ACC112 (cell line): ENCODE measurements at regions not wholly inside any gene's neighbourhood (a gene's known extent, or its start where the extent isn't known, plus 50 kb on each side); places are given as distances from the start of the nearest gene placed in this dataset.
A peak's percentile ranks its signal among the peaks of the same experiment; 100 is the strongest.

Experiments used
- H2AFZ ChIP-seq: fragments of 200-600 bp; sonication (generic); one replicate; pipeline ENCODE4 v1.6.0; 2017; ENCODE audit warnings: antibody characterized with exemption, low read length; ENCODE audit not compliant: unreplicated experiment
- H3K27ac ChIP-seq: fragments of 200-600 bp; sonication (generic); 2 replicates; pipeline ENCODE4 v1.5.1; 2014; ENCODE audit warnings: low read depth, mild to moderate bottlenecking, antibody characterized with exemption, low read length, moderate library complexity
- H3K27me3 ChIP-seq: fragments of 200-600 bp; sonication (generic); 2 replicates; pipeline ENCODE4 v1.6.1; 2014; ENCODE audit warnings: mild to moderate bottlenecking, antibody characterized with exemption, low read length, moderate library complexity, mixed read lengths; ENCODE audit not compliant: insufficient read depth
- H3K36me3 ChIP-seq: fragments of 200-600 bp; sonication (generic); 2 replicates; pipeline ENCODE4 v1.6.1; 2016; ENCODE audit warnings: mild to moderate bottlenecking, antibody characterized with exemption, low read length, moderate library complexity, mixed read lengths; ENCODE audit not compliant: insufficient read depth
- H3K4me1 ChIP-seq: fragments of 200-600 bp; sonication (generic); one replicate; pipeline ENCODE4 v1.6.1; 2016; ENCODE audit warnings: low read length, mixed read lengths; ENCODE audit not compliant: insufficient read depth, unreplicated experiment, control insufficient read depth
- H3K4me3 ChIP-seq: fragments of 200-600 bp; sonication (generic); 2 replicates; pipeline ENCODE4 v1.5.1; 2014; ENCODE audit warnings: mild to moderate bottlenecking, low read depth, low read length
- H3K79me2 ChIP-seq: fragments of 200-600 bp; sonication (generic); one replicate; pipeline ENCODE4 v1.6.0; 2016; ENCODE audit warnings: low read length; ENCODE audit not compliant: control insufficient read depth, unreplicated experiment, insufficient read depth

DNA sequence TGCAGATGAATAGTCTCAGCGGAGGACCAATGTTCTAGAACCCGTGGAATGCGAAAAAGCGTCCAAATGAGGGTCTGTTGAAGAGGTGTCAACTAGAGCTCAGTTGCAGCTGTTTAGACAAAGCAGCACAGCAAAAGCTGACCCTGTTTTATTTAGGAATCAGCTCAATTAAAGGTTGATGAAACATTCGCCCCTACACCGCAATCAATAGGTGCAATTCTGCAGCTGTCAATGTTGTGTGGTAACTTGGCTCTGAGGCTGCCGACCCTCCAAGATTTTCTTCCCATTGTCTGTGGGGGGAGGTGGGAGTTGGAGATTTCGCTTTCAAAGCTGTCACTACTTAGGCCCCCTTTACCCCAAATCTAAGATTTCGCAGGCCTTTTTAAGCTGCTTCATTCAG lies 330.0 kb downstream of the ETAA1 start:
- H3K27me3 ChIP-seq, result peaks cover 46% of the 10 kb centered on the region
- no peak overlapping the region for H3K27ac ChIP-seq
- H2AFZ ChIP-seq, result no peak overlapping the region
- H3K4me3 ChIP-seq, result no peak overlapping the region
- no peaks in the 10 kb centered on the region for H3K79me2 ChIP-seq
- H3K36me3 ChIP-seq, result no peaks in the 10 kb centered on the region
- H3K4me1 ChIP-seq, result no peaks in the 10 kb centered on the region

DNA sequence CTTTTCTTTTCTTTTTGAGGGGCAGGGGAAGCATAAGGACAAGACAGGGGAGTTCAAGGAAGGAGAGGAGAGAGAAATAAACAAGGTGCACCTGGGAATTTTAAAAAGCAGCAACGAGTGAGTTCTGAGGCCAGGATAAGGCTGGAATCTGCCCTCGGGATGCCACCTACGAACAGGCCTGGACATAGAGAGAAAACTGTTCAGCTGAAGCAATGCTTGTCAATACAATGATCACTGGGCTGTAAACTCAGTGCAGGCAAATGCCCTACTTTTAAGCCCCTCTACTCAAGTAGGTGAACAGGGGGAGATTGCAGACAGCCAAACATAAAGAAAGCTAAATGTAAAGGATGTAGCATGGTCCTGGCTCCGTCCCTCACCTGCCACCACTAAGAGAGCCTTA lies 330.5 kb downstream of the ETAA1 start:
- Histone ChIP-seq H3K27ac (no peak overlapping the region), H3K4me3 (no peak overlapping the region), H3K36me3 (no peaks in the 10 kb centered on the region), H2AFZ (no peak overlapping the region), H3K4me1 (no peaks in the 10 kb centered on the region), H3K27me3 (peaks cover 46% of the 10 kb centered on the region), H3K79me2 (no peaks in the 10 kb centered on the region)

DNA sequence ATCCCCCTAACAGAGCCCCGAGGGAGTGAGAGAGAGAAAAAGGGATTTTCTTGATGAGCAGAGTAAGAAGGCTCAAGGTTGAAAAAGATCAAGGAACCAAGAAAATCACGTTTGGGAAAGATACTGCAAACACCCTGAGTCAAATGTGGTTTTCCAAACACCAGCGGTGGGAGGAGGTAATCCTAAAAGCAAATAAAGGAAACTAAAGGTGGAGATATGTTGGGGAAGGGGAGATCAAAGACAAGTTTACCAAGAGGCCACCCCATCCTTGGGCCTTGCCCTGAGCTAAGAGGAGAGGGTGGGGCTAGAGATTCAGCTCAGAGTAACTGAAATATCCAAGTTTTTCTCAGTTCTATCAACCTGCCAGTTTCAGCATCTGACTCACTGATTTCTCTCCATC lies 332.3 kb downstream of the ETAA1 start:
- Histone ChIP-seq H2AFZ (no peak overlapping the region), H3K79me2 (no peaks in the 10 kb centered on the region), H3K4me3 (no peak overlapping the region), H3K27ac (no peak overlapping the region), H3K27me3 (peaks cover 34% of the 10 kb centered on the region), H3K36me3 (no peaks in the 10 kb centered on the region), H3K4me1 (no peaks in the 10 kb centered on the region)

DNA sequence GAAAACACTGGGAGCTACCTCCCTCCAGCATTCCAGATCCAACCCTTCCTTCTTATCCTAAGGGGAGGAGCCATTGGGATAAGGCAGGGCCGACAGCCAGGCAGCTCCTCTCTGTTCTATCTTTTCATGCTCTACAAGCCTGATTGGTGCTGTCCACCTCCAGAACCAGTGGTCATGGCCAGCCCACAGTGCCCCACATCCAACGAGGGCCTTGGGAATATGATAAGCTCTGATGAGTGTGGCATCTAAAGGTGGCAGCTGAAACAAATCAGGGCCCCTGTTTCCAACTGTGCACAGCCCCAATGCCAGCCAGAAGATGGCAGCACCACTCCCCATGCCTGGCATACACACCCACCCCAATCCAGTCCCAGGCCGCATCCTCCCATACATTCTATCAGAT lies 329.3 kb downstream of the C1D start:
- peak overlapping the region; percentile 38 for H2AFZ ChIP-seq
- H3K4me3 ChIP-seq, result no peak overlapping the region
- no peaks in the 10 kb centered on the region for H3K4me1 ChIP-seq
- H3K27me3 ChIP-seq, result peaks cover 8% of the 10 kb centered on the region
- no peaks in the 10 kb centered on the region for H3K36me3 ChIP-seq
- H3K27ac ChIP-seq, result no peak overlapping the region
- H3K79me2 ChIP-seq, result no peaks in the 10 kb centered on the region

DNA sequence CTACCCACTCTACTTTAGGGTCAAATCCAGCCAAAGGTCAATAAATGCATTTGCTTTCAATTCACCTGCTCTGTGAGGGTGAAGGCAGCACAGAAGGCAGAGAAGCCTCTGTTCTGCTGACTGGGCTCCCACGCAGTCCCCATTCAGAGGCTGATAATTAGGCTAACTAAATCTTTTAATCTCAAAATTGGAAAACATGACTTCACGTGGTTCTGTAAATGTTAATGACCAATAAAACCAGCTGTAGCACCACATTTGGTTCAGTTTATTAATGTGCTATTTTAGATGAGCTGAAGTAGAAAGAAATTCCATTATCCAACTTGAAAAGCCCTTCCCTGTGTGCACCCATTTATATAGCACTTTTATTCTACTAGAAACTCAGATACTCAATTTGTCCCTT lies 310.6 kb downstream of the C1D start:
- Histone ChIP-seq H3K4me1 (no peaks in the 10 kb centered on the region), H3K36me3 (no peaks in the 10 kb centered on the region), H2AFZ (no peak overlapping the region)

DNA sequence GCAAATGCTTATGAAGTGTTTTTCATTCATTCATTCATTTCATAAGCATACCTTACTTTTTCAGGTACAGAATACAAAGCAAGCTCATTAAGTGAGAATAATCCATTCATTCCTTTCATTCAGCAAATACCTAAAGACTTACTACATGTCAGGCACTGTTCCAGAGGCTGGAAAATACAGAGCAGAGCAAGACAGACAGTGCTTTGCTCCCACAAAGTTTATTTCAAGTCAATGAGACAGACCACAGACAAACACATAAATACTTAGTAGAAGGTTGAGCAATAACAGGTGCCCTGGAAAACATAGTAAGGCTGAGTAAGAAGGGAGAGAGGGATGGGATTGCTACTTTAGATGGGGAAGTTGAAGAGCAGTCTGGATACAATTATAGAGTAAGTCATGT lies 309.8 kb downstream of the C1D start:
- no peak overlapping the region for H3K4me3 ChIP-seq
- H3K36me3 ChIP-seq, result no peaks in the 10 kb centered on the region
- no peak overlapping the region for H3K27ac ChIP-seq
- H3K79me2 ChIP-seq, result no peaks in the 10 kb centered on the region
- H3K4me1 ChIP-seq, result no peaks in the 10 kb centered on the region
- peaks cover 25% of the 10 kb centered on the region; the same call in 1 of the 2 replicates for H3K27me3 ChIP-seq
- no peak overlapping the region for H2AFZ ChIP-seq

More for the DNA sequence above, 310.6 kb downstream of the C1D start:
- Histone ChIP-seq H3K27me3 (peaks cover 33% of the 10 kb centered on the region), H3K4me3 (no peak overlapping the region), H3K79me2 (no peaks in the 10 kb centered on the region), H3K27ac (no peak overlapping the region)

DNA sequence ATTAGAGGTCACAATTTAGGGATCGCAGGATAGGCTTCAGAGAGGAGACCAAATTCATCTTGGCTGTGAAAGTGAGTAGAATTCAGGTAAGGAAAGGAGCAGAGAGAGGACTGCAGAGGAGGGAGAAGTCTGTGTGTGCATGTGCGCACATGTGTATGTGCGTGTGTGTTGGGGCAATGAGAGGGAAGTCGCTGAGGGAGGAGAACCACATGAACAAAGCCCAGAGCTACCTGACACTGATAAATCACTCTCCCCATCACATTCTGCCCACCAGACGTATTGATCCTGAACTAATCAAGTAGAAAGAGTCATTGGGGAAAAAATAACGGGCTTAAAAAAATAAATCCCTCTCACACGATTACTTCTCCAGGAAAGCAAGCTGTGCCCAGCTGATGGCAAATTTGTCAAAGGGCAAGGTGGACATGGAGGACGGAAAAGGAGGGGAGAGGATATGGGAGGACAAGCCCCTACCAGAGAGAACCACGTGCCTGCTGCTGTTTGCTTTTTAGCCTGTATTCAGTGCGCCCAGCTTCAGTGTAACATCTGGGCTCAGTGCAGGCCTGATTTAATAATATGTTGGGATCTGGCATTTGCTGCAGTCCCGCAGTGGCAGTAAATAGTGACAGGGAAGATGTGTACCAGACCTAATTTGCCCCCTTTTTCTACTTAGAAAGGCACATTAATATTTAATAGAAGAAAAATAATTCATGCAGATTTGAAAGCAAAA lies 307.5 kb downstream of the C1D start:
- no peaks in the 10 kb centered on the region for H3K79me2 ChIP-seq
- peaks cover 17% of the 10 kb centered on the region for H3K27me3 ChIP-seq
- no peak overlapping the region for H3K4me3 ChIP-seq
- H2AFZ ChIP-seq, result no peak overlapping the region
- no peak overlapping the region for H3K27ac ChIP-seq
- H3K36me3 ChIP-seq, result no peaks in the 10 kb centered on the region
- H3K4me1 ChIP-seq, result no peaks in the 10 kb centered on the region

DNA sequence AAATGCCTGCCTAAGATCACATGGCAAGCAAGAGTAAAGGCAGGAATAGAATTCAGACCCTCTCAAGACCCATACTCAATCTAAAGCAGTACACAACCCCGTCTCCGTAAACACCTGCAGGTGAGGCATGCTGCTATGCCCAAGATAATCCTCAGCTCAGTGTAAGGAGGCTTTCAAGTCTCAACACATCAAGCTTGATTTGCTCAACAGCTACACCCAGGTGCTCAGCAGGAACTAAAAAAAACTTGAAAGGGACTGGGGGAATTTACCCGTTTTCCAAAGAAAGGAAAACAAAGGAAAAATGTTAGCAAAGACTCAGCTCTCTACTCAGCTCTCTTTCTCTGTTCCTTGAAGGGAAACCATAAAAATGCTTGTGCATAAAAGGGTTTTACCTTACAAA lies 301.8 kb downstream of the C1D start:
- Histone ChIP-seq H3K79me2 (no peaks in the 10 kb centered on the region), H2AFZ (no peak overlapping the region), H3K4me1 (no peaks in the 10 kb centered on the region), H3K27me3 (peaks cover 44% of the 10 kb centered on the region), H3K36me3 (no peaks in the 10 kb centered on the region), H3K4me3 (no peak overlapping the region), H3K27ac (no peak overlapping the region)

DNA sequence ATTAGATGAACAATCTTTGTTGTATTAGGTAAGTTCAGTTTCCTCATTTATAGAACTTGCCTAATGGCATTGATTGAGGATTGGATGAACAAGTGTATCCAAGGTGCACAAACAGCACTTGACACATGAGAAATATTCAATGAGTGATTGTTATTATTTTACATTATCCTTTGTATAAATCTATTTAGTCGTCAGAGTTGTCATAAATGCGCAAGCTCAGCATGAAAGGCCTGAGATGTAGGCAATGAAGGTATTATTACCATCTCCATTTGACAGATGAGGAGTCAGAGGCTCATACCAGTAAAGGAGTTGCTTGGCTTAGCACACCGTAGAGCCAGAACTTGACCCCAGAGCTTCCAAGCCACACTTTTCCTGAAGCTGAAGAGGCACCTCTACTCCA lies 291.4 kb downstream of the C1D start:
- Histone ChIP-seq H3K36me3 (no peaks in the 10 kb centered on the region), H3K79me2 (no peaks in the 10 kb centered on the region), H2AFZ (no peak overlapping the region), H3K4me3 (no peak overlapping the region), H3K27ac (no peak overlapping the region), H3K4me1 (peaks cover 8% of the 10 kb centered on the region), H3K27me3 (no peaks in the 10 kb centered on the region)

DNA sequence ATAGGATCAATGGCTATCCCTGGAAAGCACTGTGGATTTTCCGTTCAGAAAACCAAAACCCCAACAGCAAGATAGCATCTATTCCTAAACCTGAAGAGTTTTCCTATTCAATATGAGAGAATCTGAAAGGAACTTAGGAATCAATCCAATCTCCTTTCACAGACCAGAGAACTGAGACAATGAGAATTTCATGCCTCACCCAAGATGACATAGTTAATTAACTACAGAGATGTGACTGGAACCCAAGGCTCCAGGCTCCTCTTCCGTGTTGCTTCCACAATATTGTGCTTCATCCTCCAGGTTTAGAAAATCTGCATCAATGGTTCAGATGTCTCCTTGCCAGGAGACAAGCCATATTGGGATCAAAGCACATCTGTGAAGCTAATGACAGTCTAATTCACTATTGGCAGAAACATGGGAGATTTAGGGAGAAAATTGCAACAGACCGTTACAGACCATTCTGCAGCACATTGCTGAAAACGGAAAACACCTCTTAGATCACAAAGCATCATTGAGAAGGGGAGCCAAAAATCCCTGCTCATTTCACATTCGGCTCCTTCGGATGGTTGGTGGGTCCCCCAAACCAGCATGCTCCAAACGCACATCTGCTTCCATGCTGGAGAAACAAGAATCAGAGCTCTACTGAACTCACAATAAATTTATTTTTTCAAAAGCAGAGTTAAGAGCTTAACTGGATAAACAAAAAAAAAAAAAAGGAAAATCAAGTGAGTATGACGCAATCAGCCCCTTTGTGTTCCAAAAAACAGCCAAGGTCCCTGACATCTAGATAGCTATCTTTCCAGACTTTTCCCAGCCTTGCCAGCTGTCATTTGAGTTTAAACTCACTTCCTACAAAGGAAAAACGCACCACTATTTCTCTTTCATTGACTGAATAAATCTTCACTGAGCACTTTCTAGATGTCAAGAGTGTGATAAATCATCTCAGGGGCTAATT lies 290.3 kb downstream of the C1D start:
- Histone ChIP-seq H3K4me1 (peaks cover 13% of the 10 kb centered on the region), H3K36me3 (no peaks in the 10 kb centered on the region), H3K79me2 (no peaks in the 10 kb centered on the region), H3K4me3 (no peak overlapping the region), H2AFZ (no peak overlapping the region), H3K27ac (no peak overlapping the region), H3K27me3 (no peaks in the 10 kb centered on the region)

DNA sequence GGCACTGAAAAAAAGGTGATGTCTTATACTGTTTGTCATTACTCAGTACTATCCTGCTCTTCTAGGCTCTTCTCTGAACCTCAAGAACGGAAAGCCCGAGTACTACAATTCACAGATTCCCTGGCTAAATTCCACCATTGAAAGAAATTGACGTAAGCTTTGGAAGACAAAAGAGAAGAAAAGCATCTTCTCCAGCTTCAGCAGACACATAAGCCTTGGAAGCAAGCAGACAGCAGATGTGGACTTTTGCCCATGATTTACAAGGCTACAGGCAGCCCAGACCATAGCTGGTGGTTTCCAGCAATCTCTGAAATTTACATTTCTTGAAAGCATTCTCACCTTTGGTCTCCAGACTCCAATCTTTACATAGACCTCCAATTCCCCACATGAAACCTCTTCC lies 289.0 kb downstream of the C1D start:
- Histone ChIP-seq H3K79me2 (no peaks in the 10 kb centered on the region), H3K27ac (no peak overlapping the region), H3K4me1 (peaks cover 13% of the 10 kb centered on the region), H2AFZ (no peak overlapping the region), H3K27me3 (no peaks in the 10 kb centered on the region), H3K36me3 (no peaks in the 10 kb centered on the region), H3K4me3 (no peak overlapping the region)
